ENCODE measurements at regions not wholly inside any gene's neighbourhood (a gene's known extent, or its start where the extent isn't known, plus 50 kb on each side); places are given as distances from the start of the nearest gene placed in this dataset.
"Not testable (repeated sequence)": the region's sequence is repeated elsewhere in the genome, so short reads cannot be mapped to it uniquely, and the experiment has no call there.

DNA sequence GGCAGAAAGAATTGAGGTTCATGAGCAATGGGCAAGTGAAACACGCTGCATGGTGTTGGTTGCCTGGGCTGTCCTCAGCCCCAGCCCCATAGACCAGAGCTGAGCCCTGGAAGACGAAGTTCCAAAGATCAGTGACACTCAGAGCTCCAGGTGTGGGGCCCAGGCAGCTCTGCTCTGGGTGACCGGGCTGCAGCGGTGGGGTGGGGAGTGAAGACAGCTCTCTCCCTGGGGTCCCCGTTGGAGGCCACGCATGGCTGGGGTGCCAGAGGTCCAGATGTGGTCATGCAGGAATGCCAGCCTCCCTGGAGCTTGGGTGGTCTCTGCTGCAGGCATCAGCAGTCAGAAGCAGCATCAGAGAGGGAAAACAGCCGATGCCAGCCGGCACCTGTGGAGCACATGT, 165.0 kb upstream of the ERCC6L2 start:
- CTCF ChIA-PET = no interaction called here
- POLR2A ChIA-PET = no interaction called here

DNA sequence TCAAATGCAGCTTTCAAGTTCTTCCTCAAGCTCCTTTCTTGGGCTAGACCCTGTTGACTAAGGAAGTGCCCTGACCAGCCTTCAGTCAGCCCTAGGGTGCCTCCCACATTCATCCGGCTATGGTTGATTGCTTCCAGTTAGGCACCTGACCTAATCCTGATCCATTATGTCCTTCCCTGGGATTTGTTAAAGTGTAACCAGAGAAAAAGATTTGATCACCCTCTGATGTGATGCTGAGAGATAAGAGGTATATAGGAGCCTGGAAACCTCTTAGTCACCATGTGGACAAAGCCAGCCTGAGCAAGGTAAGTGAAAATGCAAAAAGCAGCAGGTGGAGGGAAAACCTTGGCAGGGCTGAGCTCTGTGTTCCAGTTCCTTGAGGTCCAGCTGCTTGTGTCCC, 178.8 kb upstream of the ERCC6L2 start:
- ChIA-PET CTCF (no interaction called here), POLR2A (no interaction called here)

DNA sequence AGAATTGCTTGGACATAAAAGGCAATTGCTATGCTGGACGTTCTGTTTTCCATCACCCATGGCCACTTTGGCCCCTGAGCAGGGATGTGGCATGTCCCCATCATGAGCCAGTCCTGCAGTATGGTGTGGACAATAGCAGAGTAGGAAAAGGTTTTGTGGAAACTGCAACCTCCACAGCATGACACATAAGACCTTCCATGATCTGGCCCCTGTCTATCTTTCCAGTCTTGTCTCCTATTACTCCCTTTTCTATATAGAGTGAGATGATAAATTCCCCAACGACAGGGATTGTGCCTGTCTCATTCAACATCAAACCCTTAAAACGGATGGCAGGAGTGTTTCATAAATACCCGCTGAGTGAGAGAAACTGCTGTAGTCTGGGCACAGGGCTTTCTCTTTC, 174.7 kb upstream of the PTCH1 start:
- CTCF ChIA-PET = no interaction called here

DNA sequence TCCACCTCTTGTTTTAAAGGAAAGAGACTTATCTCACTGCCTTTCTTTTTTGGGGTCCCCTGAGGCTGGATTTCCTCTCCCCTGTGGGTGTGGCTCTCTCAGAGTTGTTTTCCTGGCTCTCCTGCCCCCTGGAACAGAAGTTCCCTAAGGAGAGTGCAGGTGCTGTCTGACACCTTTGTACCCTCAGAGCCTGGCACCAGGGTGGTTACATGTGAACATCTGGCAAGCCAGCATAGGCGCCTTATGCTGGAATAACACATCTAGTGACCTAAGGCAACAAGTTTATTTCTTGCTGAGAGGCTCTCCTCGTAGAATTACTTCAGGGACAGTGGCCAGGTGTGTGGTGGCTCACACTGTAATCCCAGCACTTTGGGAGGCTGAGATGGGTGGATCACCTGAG, 172.9 kb upstream of the PTCH1 start:
- ChIA-PET CTCF (no interaction called here), POLR2A (no interaction called here)

More for the DNA sequence above, 174.7 kb upstream of the PTCH1 start:
- POLR2A ChIA-PET = no interaction called here

DNA sequence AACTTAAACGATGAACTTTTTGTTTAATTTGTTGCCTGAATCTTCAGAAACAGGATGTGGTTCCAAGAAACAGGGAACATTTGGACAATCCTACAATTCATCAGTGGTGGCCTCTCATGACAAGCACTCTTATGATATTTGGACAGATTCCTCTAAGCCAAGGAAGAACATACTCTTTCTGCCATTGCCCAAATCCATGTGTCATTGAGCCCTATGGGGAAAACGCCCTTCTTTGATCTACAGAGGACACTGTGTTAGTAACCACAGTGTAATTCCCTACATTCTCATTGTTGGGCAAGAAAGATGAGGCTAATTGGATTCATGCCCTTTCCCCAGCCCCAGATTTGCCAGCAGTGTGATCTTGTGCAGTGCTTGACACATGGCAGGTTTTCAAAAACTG, 167.7 kb upstream of the PTCH1 start:
- CTCF ChIA-PET = no interaction called here
- POLR2A ChIA-PET = no interaction called here

DNA sequence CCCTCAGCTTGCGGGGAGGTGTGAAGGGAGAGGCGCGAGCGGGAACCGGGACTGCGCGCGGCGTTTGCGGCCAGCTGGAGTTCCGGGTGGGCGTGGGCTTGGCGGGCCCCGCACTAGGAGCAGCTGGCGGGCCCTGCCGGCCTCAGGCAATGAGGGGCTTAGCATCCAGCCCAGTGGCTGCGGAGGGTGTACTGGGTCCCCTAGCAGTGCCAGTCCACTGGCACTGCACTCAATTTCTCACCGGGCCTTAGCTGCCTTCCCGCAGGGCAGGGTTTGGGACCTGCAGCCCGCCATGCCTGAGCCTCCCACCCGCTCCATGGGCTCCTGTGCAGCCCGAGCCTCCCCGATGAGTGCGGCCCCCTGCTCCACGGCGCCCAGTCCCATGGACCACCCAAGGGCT, 163.5 kb upstream of the PTCH1 start:
- CTCF ChIA-PET, POLR2A ChIA-PET: not testable (repeated sequence)

DNA sequence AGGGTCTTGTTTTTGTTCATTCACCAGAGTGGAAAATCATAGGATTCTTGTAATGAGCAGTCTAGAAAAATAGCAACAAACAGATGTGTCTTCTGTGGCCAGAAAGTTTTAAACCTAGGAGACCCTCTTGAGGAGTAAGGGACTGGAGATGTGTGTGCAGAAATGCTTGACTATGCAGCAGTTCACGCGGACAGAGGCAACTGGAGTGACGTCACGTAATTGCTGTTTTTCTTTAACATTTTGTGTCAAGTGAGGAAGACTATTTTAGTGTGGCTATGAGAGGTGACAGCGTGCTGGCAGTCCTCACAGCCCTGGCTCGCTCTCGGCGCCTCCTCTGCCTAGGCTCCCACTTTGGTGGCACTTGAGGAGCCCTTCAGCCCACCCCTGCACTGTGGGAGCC, 163.1 kb upstream of the PTCH1 start:
- CTCF ChIA-PET = no interaction called here
- POLR2A ChIA-PET = no interaction called here

DNA sequence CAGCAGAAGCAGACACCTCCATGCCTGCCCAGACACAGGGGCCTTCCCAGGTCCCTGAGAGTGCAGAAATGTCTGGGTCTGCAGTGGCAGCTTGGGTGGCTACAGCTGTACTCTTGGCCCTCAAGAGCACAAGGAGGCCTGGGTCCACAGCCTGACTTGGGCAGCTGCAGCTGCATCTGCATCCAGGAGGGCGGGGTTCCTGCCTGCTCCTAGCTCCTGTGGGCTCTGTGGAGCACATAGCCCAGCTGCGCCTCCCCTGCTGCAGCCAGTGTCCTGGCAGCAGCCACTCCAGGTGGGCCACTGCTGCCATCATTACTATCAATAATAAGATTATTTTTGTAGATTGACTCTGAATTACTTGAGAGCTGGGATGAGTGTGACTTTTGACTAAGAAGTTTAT, 162.0 kb upstream of the PTCH1 start:
- ChIA-PET POLR2A (no interaction called here), CTCF (interaction anchor here (1.3 kb wide), 1 partner anchor 28 kb away, joined by 3 read pairs; no protein-coding TSS in a partner anchor)

DNA sequence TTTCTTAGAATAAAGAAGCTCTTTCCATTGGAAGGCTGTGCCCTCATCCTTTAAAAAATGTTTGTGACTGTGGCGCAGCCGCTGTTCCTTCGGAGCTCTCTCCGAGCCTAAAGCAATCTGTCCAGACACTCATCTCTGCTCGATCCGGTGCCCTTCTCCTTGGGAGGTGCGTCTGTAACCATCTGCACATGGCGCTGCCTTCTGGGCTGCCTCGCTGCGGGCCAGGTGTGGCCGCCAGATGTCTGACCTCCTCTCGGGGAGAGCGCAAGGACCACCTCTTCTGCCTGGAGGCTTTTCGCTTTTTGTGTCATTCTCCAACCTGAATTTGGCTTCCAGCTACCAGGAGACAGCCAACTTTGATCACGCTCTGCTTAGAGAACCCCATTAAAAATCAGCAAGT, 153.4 kb upstream of the PTCH1 start:
- ChIA-PET POLR2A (no interaction called here), CTCF (no interaction called here)

DNA sequence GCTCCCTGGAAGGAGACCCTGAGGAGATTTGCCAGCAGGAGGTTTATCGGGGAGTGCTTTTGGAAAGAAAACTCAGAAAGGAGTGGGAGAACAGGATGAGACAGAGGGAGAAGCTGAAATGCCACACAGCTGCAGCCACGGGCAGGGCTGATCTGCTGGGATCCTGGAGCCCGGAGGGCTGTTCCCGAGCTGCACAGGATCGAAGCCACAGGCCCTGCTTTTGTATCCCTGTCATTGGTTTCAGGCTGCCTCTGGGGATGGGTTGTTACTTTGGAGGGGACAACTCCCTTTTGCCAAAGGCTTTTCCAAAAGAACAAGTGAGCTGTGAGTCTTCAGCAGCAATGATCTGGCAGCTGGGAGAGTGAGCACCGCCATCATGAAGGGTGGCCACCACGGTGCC, 152.5 kb upstream of the PTCH1 start:
- ChIA-PET POLR2A (no interaction called here), CTCF (no interaction called here)

DNA sequence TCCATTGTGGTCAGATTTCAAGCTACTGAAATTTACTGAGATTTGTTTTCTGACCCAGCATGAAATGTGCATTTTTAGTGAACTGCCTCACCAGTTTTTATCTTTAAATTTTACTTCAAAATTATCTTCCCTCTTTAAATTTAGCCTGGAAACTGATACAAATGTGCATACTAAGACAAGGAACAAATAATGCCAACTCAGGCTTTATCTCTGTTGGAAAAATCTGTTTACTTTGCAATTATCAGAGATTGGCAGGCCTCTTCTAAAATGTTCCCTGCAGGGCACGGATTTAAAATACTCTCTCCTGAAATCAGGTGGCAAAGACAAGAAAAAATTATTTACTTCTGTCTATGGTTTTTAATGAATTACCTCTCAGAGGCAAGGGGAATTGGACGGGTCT, 151.0 kb upstream of the PTCH1 start:
- ChIA-PET CTCF (no interaction called here), POLR2A (no interaction called here)

DNA sequence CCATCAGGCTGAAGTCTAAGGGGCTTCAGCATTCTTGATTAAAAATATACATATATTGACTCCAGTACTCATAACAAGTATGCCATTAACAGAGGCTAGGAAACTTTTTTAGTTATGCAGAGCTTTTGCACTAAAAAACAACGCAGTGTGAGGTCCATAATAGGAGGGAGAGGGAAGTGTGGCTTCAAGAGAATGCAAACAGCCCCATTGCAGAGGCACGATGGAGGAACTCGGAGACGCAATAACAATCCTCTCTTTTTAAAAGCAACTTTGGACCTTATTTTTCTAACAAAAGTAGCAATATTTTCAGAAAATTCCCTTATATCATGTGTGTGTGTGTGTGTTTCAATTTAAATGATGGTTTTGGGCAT, 150.0 kb upstream of the PTCH1 start:
- POLR2A ChIA-PET = no interaction called here
- CTCF ChIA-PET = no interaction called here

DNA sequence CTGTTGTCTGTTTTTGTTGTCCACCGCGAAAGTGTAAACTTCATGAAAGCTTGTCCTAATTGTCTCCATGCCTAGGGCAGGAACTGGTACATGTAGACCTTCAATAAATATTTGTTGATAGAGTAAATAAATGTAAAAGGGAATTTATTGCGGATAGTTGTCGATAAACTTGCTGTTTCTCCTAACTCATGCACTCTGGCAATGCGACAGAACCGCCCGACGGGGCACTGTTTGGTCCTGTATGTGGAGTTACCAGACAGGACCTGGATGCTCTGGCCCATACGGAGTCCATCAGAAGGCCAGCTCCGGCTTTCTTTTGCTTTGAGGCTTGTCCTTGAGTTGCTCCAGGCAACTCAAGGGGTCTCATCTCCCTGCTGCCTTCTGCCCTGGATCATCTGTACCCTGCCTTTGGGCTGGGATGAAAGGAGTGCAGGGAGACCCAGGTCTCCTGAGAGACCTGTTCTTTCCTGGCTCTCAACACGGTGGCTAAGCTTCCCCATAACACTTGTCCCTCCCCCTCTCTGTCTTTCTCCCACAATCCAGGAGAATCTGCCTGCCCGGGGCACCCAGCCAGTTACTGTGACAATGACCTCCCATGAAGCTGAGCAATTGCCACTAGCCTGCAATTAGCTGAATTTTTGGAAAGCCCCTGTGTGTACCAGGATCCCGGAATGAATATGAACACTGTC, 149.5 kb upstream of the PTCH1 start:
- ChIA-PET POLR2A (no interaction called here), CTCF (no interaction called here)

DNA sequence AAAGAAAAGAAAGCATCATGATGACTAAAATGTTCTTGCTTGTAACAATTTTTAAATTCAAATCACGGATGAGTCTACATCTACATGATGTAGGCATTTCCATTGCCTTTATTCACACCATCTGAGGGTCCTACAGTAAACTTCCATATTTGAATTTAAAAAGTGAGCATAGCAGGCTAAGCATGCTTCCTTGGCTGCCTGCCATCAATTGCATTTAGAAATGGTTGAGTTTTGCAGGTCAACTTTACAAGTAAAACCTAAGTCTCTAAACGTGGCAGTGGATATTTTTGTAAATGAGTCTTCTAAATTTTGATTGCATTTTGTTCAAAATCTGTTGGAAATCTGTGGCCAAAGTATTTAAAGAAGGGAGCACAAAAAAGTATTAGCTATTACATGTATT, 136.5 kb upstream of the PTCH1 start:
- ChIA-PET POLR2A (no interaction called here), CTCF (no interaction called here)

DNA sequence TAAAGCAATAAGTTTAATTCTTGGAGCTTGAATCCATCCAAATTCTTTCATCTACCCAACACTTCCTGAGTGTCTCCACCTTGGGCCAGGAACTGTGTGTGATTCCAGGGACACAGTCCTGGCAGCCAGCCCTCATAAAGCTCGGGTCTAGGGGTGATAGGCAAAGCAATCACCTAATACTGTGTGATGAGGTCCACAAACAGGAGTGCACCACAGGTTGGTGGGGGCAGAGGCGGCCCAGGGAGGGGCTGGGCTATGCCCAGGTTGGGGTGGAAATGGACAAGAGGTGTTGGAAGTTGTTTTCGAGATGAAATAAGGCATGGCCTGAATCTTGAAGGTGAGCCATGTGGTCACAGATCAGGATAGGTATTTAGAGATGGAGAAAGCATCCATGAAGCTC, 133.9 kb upstream of the PTCH1 start:
- ChIA-PET CTCF (interaction anchor here (1.0 kb wide), 1 partner anchor 28 kb away, joined by 3 read pairs; no protein-coding TSS in a partner anchor), POLR2A (no interaction called here)

DNA sequence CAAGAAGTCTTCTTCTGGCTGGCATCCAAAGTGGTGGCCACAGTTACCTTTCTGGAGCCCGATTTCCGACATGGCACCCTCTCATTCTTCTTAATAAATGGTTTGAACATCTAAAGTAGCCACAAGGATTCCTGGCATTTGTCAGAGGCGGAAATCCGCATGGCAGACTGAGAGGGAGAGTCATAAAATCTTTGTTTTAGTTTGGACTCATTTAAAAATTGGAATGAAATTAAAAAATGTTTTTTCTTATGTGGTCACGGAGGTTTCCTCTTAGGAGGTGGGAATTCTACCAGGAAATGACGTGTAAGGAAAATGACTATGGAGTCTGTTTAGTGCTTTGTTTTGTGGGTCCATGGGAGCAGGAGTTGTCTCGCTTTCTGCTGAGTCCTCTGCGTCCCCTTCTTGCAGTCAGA, 133.0 kb upstream of the PTCH1 start:
- ChIA-PET POLR2A (no interaction called here), CTCF (no interaction called here)

DNA sequence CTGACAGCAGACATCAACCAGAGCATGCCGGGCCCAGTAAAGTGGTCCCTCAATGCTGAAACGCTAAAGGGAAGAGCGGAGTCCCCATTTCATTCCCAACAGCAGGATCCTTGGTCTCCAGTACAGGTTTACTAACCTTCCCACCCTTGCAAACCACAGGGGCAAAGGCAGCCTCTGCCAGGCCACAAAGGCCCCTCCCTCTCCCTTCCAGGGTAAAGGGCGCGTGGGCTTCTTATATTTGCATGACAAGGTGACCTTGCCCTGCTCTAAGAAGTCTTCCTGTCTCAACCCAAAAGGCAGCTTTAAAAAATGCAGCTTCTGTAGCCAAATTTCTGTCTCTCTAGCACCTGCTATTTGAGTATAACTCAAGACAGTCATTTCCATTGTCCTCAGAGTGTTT, 131.5 kb upstream of the PTCH1 start:
- POLR2A ChIA-PET = no interaction called here
- CTCF ChIA-PET = no interaction called here

DNA sequence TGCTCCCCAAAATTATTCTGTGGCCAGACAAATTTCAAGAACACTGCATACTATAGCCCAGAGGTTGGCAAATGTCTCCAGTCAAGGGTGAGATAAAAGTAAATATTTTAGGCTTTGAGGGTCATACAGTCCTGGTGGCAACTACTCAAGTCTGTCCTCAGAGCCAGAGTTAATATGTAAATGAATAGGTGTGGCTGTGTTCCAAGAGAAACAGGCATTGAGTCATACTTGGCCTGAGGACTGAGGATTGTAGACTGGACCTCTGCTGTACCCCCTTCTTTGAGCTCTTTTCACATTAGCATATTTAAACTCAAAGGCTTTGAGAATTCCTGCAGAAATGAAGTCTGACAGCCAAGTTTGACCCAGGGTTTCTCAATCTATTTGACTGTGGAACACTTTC, 129.2 kb upstream of the PTCH1 start:
- POLR2A ChIA-PET = no interaction called here

DNA sequence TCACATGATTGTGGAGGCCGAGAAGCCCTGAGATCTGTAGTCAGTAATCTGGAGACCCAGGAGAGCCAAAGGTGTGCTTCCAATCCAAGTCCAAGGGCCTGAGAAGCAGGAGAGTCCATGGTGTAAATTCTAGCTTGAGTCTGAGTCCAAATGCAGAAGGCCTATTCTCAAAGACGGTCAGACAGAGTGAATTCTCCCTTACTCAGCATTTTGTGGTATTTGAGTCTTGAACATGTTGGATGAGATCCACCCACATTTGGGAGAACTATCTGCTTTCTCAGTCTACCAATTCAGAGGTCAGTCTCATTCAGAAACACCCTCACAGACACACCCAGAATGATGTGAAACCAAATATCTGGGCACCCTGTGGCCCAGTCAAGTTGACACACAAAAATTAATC, 128.8 kb upstream of the PTCH1 start:
- ChIA-PET CTCF (no interaction called here), POLR2A (no interaction called here)

More for the DNA sequence above, 129.2 kb upstream of the PTCH1 start:
- CTCF ChIA-PET = no interaction called here

DNA sequence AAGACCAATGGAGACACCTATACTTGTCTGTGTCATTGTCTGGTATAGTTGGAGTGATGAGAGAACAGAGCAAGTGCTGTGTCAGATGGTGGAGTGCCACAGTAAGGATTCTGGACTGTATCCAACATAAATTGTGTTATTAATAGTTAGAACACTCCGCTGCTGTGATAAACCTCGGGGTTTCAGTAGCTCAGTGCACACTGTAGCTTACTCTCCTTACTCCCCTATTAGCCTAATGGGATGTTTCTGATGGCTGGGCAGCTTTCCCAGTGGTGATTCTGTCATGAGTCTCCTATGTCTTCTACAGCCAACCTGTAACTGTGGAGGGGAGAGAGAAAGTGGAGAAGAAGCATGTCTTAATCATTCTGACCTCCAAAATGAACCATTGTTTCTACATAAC, 127.6 kb upstream of the PTCH1 start:
- POLR2A ChIA-PET = no interaction called here
- CTCF ChIA-PET = no interaction called here

DNA sequence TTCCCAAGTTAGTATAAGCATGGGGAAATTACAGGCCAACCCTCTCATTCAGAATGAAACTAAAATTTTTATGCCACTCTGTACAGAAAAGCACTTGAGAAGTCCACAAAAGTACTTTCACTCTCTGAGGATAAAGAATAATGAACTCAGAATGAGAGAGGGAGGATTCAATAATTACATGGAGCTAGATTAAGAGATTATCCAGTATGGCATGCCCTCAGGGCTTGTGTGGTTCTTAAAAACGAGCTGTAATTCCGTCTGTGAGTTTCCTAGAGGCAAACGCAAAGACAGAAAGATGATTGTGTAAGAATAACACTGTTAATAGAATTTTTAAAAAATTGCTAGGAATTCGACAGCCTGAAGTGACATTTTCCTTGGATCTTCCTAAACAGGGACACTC, 126.8 kb upstream of the PTCH1 start:
- ChIA-PET CTCF (no interaction called here), POLR2A (no interaction called here)

DNA sequence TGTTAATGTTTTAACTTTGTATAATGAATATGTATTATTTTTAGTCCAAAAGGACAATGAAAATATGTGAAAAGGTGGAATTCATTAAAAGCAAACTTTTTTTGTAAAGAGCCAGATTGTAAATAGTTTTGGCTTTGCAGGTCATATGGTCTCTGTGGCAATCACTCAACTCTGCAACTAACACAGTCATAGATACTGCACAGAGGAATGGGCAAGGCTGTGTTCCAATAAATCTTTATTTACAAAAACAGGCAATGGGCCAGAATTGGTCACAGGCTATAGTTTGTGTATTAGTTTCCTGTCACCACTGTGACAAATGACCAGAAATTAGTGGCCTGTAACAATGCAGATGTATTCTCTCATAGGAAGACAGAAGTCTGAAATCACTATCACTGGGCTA, 125.4 kb upstream of the PTCH1 start:
- CTCF ChIA-PET = no interaction called here
- POLR2A ChIA-PET = no interaction called here

DNA sequence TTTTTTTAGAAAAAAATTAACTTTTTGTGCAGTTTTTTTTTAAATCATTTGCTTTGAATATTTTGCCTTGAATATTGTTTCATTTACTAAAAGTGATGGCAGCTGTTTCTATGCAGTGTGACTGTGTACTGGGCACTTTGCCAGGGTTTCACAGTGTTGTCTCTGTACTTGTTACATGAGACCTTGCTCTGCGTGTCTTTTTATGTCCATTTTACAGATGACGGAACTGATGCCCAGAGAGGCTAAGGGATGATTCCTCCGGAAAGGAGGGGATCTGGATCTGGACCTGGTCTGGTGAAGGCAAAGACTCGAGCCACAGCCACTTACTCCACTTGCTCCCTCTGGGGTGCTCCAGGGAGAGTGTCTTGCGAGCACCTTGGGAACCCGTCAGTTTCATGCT, 124.8 kb upstream of the PTCH1 start:
- ChIA-PET CTCF (interaction anchor here (0.6 kb wide), 1 partner anchor 14 kb away, joined by 3 read pairs; no protein-coding TSS in a partner anchor), POLR2A (no interaction called here)

All from activated CD8-positive, alpha-beta memory T cell treated with anti-CD3 and anti-CD28 coated beads for 36 hours (primary cell).